ENCODE measurements at regions not wholly inside any gene's neighbourhood (a gene's known extent, or its start where the extent isn't known, plus 50 kb on each side); places are given as distances from the start of the nearest gene placed in this dataset.

DNA sequence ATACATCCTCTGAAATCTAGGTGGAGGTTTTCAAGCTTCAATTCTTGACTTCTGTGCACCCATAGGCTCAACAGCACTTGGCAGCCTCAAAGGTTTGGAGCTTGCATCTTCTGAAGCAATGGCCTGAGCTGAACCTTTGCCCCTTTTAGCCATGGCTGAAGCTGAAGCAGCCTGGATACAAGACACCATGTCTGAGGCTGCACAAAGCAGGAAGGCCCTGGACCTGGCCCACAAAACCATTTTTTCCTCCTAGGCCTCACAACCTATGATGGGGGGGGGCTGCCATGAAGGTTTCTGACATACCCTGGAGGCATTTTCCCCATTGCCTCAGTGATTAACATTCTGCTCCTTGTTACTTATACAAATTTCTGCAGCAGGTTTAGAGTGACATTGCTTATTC is 173.3 kb upstream of the PRMT6 start:
- in situ Hi-C loops (cut with HindIII; ENCODE audit: low sequenced_read_pairs): no loop called here
- H3K4me3 ChIP-seq (ENCODE audit: low read depth, low read length): no peak overlapping the region
- no peak for DNase-seq (ENCODE audit: low read depth, low spot score)

DNA sequence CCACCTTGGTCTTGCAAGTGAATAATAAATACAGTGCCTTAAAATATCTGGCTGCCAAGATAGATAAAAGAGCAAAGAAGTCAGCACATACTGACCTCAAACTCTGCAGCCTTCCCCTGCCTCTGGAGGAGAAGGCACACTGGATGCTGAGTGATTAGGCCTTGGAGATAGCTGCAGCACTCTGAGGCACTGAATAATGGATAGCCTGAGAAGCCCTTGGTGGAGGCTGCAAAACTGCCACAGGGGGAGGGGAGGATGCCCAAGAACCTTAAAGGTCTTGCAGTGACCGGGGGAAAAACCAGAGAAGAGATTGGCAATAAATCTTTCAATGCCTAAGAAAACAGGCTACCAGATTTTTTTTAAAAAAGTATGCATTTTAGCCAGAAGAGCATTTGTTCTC is 167.4 kb upstream of the PRMT6 start:
- TF ChIP-seq, protein P1, sequence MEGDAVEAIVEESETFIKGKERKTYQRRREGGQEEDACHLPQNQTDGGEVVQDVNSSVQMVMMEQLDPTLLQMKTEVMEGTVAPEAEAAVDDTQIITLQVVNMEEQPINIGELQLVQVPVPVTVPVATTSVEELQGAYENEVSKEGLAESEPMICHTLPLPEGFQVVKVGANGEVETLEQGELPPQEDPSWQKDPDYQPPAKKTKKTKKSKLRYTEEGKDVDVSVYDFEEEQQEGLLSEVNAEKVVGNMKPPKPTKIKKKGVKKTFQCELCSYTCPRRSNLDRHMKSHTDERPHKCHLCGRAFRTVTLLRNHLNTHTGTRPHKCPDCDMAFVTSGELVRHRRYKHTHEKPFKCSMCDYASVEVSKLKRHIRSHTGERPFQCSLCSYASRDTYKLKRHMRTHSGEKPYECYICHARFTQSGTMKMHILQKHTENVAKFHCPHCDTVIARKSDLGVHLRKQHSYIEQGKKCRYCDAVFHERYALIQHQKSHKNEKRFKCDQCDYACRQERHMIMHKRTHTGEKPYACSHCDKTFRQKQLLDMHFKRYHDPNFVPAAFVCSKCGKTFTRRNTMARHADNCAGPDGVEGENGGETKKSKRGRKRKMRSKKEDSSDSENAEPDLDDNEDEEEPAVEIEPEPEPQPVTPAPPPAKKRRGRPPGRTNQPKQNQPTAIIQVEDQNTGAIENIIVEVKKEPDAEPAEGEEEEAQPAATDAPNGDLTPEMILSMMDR (IDR thresholded peaks at IDR 0.05; ENCODE audit: low read depth, low read length): no peak
- no peak for DNase-seq (ENCODE audit: low read depth, low spot score)
- no peak overlapping the region for H3K4me3 ChIP-seq (ENCODE audit: low read depth, low read length)
- in situ Hi-C loops (cut with HindIII; ENCODE audit: low sequenced_read_pairs): no loop called here

More for the DNA sequence above, 173.3 kb upstream of the PRMT6 start:
- TF ChIP-seq, protein P1 (IDR thresholded peaks at IDR 0.05; ENCODE audit: low read depth, low read length): no peak

DNA sequence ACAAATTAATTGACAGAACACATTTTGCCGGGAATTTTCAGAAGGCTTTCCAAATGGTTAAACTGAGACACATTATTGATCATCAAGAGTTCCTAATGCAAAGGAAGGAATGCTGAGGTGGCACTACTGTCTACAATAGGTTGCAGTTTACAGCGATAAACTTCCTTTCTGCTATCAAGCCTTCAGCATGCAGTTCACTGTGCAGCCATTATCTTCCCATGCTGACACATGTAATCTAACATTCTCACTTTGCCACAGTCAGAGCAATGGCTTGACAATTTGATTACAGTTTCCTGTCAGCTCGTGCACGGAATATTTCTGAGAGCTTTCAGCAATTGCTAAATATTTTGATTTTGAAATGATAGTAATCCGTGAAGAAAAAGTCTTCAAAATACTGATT is 166.9 kb upstream of the PRMT6 start:
- in situ Hi-C loops (cut with HindIII; ENCODE audit: low sequenced_read_pairs): no loop called here
- no peak for DNase-seq (ENCODE audit: low read depth, low spot score)

DNA sequence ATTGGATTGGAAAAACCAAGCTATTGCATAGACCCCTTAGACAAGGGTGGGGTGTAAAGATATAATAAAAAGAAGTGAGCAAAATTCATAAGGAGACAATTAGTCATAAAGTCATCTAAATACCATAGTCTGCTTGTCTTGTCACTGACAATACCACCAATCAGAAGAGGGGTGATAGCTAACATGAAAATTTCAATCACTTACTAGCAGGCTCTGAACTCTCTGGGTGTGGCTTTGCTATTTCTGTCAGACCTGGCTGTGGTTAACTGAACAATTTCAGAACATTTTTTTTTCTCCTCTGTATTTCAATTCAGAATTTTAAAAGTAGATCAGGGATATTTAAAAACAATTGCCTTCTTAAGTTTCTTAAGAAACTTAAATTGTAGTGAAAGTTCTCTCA is 158.5 kb upstream of the PRMT6 start:
- no peak overlapping the region for H3K4me3 ChIP-seq (ENCODE audit: low read depth, low read length)
- DNase-seq (ENCODE audit: low read depth, low spot score): no peak
- in situ Hi-C loops (cut with HindIII; ENCODE audit: low sequenced_read_pairs): no loop called here
- TF ChIP-seq, protein P1 (IDR thresholded peaks at IDR 0.05; ENCODE audit: low read depth, low read length): no peak

More for the DNA sequence above, 166.9 kb upstream of the PRMT6 start:
- TF ChIP-seq, protein P1 (IDR thresholded peaks at IDR 0.05; ENCODE audit: low read depth, low read length): no peak
- no peak overlapping the region for H3K4me3 ChIP-seq (ENCODE audit: low read depth, low read length)

DNA sequence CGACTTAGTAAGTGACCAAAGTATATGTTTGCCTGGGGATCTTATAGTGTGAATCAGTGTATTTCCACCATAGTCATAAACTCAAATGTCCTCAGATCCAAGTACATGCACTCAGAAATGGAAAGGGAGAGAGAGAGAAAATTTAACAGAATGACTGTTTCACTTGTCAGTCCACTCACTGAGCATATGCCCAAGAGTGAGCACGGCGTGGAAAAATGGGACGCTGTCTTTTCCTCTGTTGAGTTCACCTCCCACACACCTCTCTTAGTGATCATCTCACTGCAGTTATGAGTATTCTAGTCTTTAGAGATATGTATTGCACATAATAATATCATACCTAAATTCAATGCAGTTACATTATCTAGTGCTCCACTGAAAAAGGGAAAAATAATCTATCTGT is 156.8 kb upstream of the PRMT6 start:
- TF ChIP-seq, protein P1 (IDR thresholded peaks at IDR 0.05; ENCODE audit: low read depth, low read length): no peak
- DNase-seq (ENCODE audit: low read depth, low spot score): no peak
- no peak overlapping the region for H3K4me3 ChIP-seq (ENCODE audit: low read depth, low read length)
- in situ Hi-C loops (cut with HindIII; ENCODE audit: low sequenced_read_pairs): no loop called here

DNA sequence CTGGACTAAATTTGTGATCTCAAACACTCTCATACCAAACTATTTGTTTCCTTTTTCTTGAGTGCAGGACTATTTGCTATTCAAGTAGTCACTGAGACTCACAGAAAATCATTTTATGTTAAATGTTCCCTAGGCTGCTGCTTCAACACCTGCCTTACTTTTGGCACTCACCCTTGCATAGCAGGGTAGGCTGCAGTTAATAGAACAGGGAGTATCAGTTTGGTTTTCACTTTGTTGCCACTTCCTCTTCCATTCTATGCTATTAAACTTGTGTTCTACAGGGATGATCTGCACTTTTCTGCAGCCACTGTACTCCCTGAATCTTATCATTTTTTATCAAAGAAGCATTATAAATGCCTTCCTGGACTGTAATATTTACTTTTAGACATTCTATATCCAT is 148.7 kb upstream of the PRMT6 start:
- in situ Hi-C loops (cut with HindIII; ENCODE audit: low sequenced_read_pairs): no loop called here
- H3K4me3 ChIP-seq (ENCODE audit: low read depth, low read length): no peak overlapping the region
- TF ChIP-seq, protein P1 (IDR thresholded peaks at IDR 0.05; ENCODE audit: low read depth, low read length): no peak
- DNase-seq (ENCODE audit: low read depth, low spot score): no peak

DNA sequence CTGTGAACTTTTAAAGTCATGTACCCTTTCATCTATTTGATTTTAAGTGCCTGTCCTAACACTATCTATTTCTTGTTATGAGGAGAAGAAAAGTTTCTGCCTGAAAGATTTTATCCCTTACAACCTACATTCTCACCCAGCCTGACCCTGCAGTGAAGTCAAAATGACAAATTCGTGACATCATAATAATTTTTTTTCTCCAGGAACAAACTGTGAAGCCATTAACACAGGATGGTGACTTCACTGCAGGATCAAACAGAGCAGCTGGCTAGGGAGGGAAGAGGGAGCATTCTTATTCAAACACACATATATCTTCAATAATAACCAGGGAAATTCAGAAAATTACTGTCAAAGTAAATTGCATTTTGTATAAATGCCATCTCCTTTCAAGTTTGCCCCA is 147.8 kb upstream of the PRMT6 start:
- in situ Hi-C loops (cut with HindIII; ENCODE audit: low sequenced_read_pairs): no loop called here
- no peak for DNase-seq (ENCODE audit: low read depth, low spot score)
- no peak overlapping the region for H3K4me3 ChIP-seq (ENCODE audit: low read depth, low read length)
- TF ChIP-seq, protein P1 (IDR thresholded peaks at IDR 0.05; ENCODE audit: low read depth, low read length): no peak

All from astrocyte of the spinal cord (primary cell).